ENCODE measurements at regions not wholly inside any gene's neighbourhood (a gene's known extent, or its start where the extent isn't known, plus 50 kb on each side); places are given as distances from the start of the nearest gene placed in this dataset.
A peak's percentile ranks its signal among the peaks of the same experiment; 100 is the strongest.

GRCh38 chr2:16259010-16259409, 318.7 kb downstream of the MYCN start:
- Histone ChIP-seq H3K27me3 (replicated peaks in 2 of 5; ENCODE audit: control insufficient read depth in 4 of 5, insufficient read depth in 5 of 5, low read length in 4 of 5) (peaks cover 0 to 35% (median 0%) of the 10 kb centered on the region in 5 experiments), H3K27ac (ENCODE audit: insufficient read depth in 1 of 2, low read depth in 1 of 2, low read length in 2 of 2, poor library complexity in 1 of 2, severe bottlenecking in 2 of 2) (no peak overlapping the region), H3K36me3 (ENCODE audit: control insufficient read depth in 4 of 4, insufficient read depth in 4 of 4, low read length in 3 of 4) (no peaks in the 10 kb centered on the region), H3K4me3 (ENCODE audit: control insufficient read depth in 1 of 7, extremely low read depth in 1 of 7, insufficient read depth in 4 of 7, low read depth in 2 of 7, low read length in 6 of 7) (no peak overlapping the region), H3K9me3 (ENCODE audit: control extremely low read depth in 1 of 5, control insufficient read depth in 4 of 5, insufficient read depth in 2 of 5, low read depth in 1 of 5, low read length in 4 of 5) (peaks cover 0 to 10% (median 0%) of the 10 kb centered on the region in 5 experiments), H3K4me1 (ENCODE audit: control extremely low read depth in 1 of 4, control insufficient read depth in 4 of 4, insufficient read depth in 4 of 4, low read length in 3 of 4) (peaks cover 0 to 14% (median 5%) of the 10 kb centered on the region in 4 experiments)
- ChIA-PET POLR2A (no interaction called here), CTCF (no interaction called here)
- no CpG with 5 or more reads among the region's 1 CpG for WGBS (ENCODE audit: insufficient coverage)
- no peak for DNase-seq

GRCh38 chr2:16258350-16258749, 318.0 kb downstream of the MYCN start:
- DNase-seq = no peak
- H3K4me1 ChIP-seq (ENCODE audit: control extremely low read depth in 1 of 4, control insufficient read depth in 4 of 4, insufficient read depth in 4 of 4, low read length in 3 of 4) = peaks cover 0 to 14% (median 5%) of the 10 kb centered on the region in 4 experiments
- CTCF ChIA-PET = interaction anchor here (1.2 kb wide), 1 partner anchor 11 kb away, joined by 4 read pairs; no protein-coding TSS in a partner anchor
- H3K4me3 ChIP-seq (ENCODE audit: control insufficient read depth in 1 of 7, extremely low read depth in 1 of 7, insufficient read depth in 4 of 7, low read depth in 2 of 7, low read length in 6 of 7) = no peak overlapping the region
- no peak overlapping the region for H3K27ac ChIP-seq (ENCODE audit: insufficient read depth in 1 of 2, low read depth in 1 of 2, low read length in 2 of 2, poor library complexity in 1 of 2, severe bottlenecking in 2 of 2)
- H3K9me3 ChIP-seq (ENCODE audit: control extremely low read depth in 1 of 5, control insufficient read depth in 4 of 5, insufficient read depth in 2 of 5, low read depth in 1 of 5, low read length in 4 of 5) = peaks cover 0 to 10% (median 0%) of the 10 kb centered on the region in 5 experiments
- no peaks in the 10 kb centered on the region for H3K36me3 ChIP-seq (ENCODE audit: control insufficient read depth in 4 of 4, insufficient read depth in 4 of 4, low read length in 3 of 4)
- peaks cover 0 to 37% (median 0%) of the 10 kb centered on the region in 5 experiments for H3K27me3 ChIP-seq (replicated peaks in 2 of 5; ENCODE audit: control insufficient read depth in 4 of 5, insufficient read depth in 5 of 5, low read length in 4 of 5)
- 83% methylated on average over 1 of the region's 1 CpG for WGBS (ENCODE audit: insufficient coverage)
- POLR2A ChIA-PET = no interaction called here

DNA sequence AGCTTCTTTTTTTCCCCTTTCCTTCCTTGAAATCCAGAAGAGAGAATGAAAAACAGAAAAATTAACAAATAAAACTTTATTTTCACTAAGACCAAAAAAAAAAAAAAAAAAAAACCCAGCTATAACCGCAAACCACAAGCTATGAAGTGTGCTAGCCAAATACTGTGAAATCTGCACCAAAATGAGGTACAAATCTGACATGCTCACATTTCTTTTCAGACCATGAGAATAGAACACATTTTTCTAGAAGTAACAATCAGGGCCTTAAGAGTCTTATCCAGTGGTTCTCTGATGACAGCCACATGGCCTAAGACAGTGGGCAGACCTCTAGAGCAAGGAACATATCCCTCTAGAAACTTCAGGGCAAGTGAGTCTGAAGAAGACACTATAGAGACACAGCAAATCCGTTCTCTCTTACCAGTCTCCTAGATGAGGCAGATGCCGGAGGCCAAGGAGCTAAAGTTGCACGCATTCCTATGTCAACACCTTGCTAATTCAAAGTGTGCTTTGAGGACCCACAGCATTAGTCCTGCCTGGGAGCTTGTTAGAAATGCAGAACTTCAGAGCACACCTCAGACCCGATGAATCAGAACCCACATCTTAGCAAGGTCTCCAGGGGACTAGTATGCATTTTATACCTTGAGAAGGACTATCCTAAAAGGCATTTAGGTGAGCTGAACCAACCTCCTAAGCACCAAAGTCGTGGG, 317.1 kb downstream of the MYCN start:
- 88% methylated on average over 3 of the region's 6 CpGs for WGBS (ENCODE audit: insufficient coverage)
- CTCF ChIA-PET = interaction anchor here (0.6 to 1.6 kb wide), 4 partner anchors 10 to 934 kb away, joined by 3 to 4 read pairs (median 3); no protein-coding TSS in a partner anchor

DNA sequence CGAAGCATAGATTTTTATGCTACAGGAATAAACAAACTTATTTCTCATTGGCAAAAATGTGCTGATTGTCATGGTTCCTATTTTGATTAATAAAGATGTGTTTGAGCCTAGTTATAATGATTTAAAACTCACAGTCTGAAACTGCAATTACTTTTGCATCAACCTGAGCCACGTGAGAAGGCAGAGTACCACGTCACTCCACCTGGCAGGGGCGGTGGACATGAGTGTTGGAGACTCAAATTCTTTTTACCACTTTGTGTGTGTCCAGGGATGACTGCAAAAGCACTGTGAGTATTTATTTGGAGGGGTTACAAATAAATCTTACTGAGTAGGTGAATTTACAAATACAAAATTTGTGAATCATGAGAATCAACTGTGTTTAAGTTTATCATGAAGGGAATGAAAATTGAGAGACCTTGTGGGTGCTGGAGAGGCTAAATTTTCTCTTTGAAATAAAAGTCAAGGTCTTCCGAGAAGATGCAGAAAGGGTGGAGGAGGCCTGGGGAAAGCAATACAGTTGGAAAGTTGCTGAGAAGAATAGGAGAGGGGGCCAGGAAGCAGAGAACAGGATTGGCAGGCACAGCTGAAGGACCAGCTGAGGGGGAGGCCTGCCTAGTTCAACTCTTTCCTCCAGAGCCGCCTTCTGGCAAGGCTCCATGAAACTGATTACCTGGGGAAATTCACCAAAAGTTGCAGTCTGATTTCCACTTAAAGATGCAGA, 316.4 kb downstream of the MYCN start:
- no peak for DNase-seq
- no peak overlapping the region for H3K4me3 ChIP-seq (ENCODE audit: control insufficient read depth in 1 of 7, extremely low read depth in 1 of 7, insufficient read depth in 4 of 7, low read depth in 2 of 7, low read length in 6 of 7)
- H3K27me3 ChIP-seq (replicated peaks in 2 of 5; ENCODE audit: control insufficient read depth in 4 of 5, insufficient read depth in 5 of 5, low read length in 4 of 5) = peaks cover 0 to 42% (median 0%) of the 10 kb centered on the region in 5 experiments
- H3K36me3 ChIP-seq (ENCODE audit: control insufficient read depth in 4 of 4, insufficient read depth in 4 of 4, low read length in 3 of 4) = no peaks in the 10 kb centered on the region
- POLR2A ChIA-PET = no interaction called here
- peaks cover 0 to 10% (median 0%) of the 10 kb centered on the region in 5 experiments for H3K9me3 ChIP-seq (ENCODE audit: control extremely low read depth in 1 of 5, control insufficient read depth in 4 of 5, insufficient read depth in 2 of 5, low read depth in 1 of 5, low read length in 4 of 5)
- CTCF ChIA-PET = interaction anchor here (0.6 to 1.6 kb wide), 3 partner anchors 13 to 934 kb away, joined by 3 read pairs; no protein-coding TSS in a partner anchor
- H3K4me1 ChIP-seq (ENCODE audit: control extremely low read depth in 1 of 4, control insufficient read depth in 4 of 4, insufficient read depth in 4 of 4, low read length in 3 of 4) = peaks cover 0 to 14% (median 5%) of the 10 kb centered on the region in 4 experiments
- no peak overlapping the region for H3K27ac ChIP-seq (ENCODE audit: insufficient read depth in 1 of 2, low read depth in 1 of 2, low read length in 2 of 2, poor library complexity in 1 of 2, severe bottlenecking in 2 of 2)
- WGBS (ENCODE audit: insufficient coverage) = 72% methylated on average over 5 of the region's 6 CpGs

More for the DNA sequence above, 317.1 kb downstream of the MYCN start:
- POLR2A ChIA-PET = no interaction called here
- Histone ChIP-seq H3K9me3 (ENCODE audit: control extremely low read depth in 1 of 5, control insufficient read depth in 4 of 5, insufficient read depth in 2 of 5, low read depth in 1 of 5, low read length in 4 of 5) (peaks cover 0 to 10% (median 0%) of the 10 kb centered on the region in 5 experiments), H3K36me3 (ENCODE audit: control insufficient read depth in 4 of 4, insufficient read depth in 4 of 4, low read length in 3 of 4) (no peaks in the 10 kb centered on the region), H3K27ac (ENCODE audit: insufficient read depth in 1 of 2, low read depth in 1 of 2, low read length in 2 of 2, poor library complexity in 1 of 2, severe bottlenecking in 2 of 2) (no peak overlapping the region), H3K27me3 (replicated peaks in 2 of 5; ENCODE audit: control insufficient read depth in 4 of 5, insufficient read depth in 5 of 5, low read length in 4 of 5) (peaks cover 0 to 42% (median 0%) of the 10 kb centered on the region in 5 experiments), H3K4me1 (ENCODE audit: control extremely low read depth in 1 of 4, control insufficient read depth in 4 of 4, insufficient read depth in 4 of 4, low read length in 3 of 4) (peaks cover 0 to 14% (median 5%) of the 10 kb centered on the region in 4 experiments), H3K4me3 (ENCODE audit: control insufficient read depth in 1 of 7, extremely low read depth in 1 of 7, insufficient read depth in 4 of 7, low read depth in 2 of 7, low read length in 6 of 7) (no peak overlapping the region)
- peak; percentile 35 to 83 (median 81) for DNase-seq

GRCh38 chr2:16255120-16255519, 314.8 kb downstream of the MYCN start:
- Histone ChIP-seq H3K36me3 (ENCODE audit: control insufficient read depth in 4 of 4, insufficient read depth in 4 of 4, low read length in 3 of 4) (no peaks in the 10 kb centered on the region), H3K4me3 (ENCODE audit: control insufficient read depth in 1 of 7, extremely low read depth in 1 of 7, insufficient read depth in 4 of 7, low read depth in 2 of 7, low read length in 6 of 7) (no peak overlapping the region), H3K27me3 (replicated peaks in 2 of 5; ENCODE audit: control insufficient read depth in 4 of 5, insufficient read depth in 5 of 5, low read length in 4 of 5) (peaks cover 0 to 40% (median 3%) of the 10 kb centered on the region in 5 experiments), H3K9me3 (ENCODE audit: control extremely low read depth in 1 of 5, control insufficient read depth in 4 of 5, insufficient read depth in 2 of 5, low read depth in 1 of 5, low read length in 4 of 5) (peaks cover 0 to 10% (median 0%) of the 10 kb centered on the region in 5 experiments), H3K4me1 (ENCODE audit: control extremely low read depth in 1 of 4, control insufficient read depth in 4 of 4, insufficient read depth in 4 of 4, low read length in 3 of 4) (peaks cover 0 to 10% (median 5%) of the 10 kb centered on the region in 4 experiments), H3K27ac (ENCODE audit: insufficient read depth in 1 of 2, low read depth in 1 of 2, low read length in 2 of 2, poor library complexity in 1 of 2, severe bottlenecking in 2 of 2) (no peak overlapping the region)
- POLR2A ChIA-PET = no interaction called here
- DNase-seq = peak in 1 of 3 donors; percentile 18
- WGBS (ENCODE audit: insufficient coverage) = no CpG with 5 or more reads among the region's 4 CpGs
- CTCF ChIA-PET = no interaction called here

DNA sequence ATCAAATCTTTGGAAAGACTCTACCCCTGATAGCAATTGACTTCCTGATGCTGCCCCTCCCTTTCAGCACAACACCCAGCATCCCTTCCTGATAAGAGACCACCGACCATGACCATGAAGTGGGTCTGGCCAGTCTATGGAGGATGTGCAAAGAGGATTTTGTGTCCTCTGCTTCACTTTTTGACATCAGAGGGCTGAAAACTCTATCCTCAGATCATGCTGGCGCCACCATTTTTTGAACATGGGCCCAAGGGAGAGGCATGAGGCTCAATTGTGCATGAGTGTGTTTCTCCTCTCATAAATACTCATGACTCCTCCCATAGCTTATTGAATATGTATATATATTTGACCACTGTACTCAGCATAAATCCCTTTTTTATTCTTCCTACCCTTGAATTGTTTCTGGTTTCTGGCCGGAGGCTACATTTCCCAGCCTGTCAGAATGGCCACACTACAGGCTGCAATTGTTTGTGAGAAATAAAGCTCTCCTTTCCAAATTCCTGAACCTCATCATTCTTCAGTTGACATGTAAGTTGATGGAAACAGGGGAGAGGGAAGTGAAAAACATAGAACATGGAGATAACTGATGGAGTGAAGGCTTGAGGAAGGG, 314.1 kb downstream of the MYCN start:
- H3K27me3 ChIP-seq (replicated peaks in 2 of 5; ENCODE audit: control insufficient read depth in 4 of 5, insufficient read depth in 5 of 5, low read length in 4 of 5) = peaks cover 0 to 34% (median 2%) of the 10 kb centered on the region in 5 experiments
- no peak overlapping the region for H3K4me3 ChIP-seq (ENCODE audit: control insufficient read depth in 1 of 7, extremely low read depth in 1 of 7, insufficient read depth in 4 of 7, low read depth in 2 of 7, low read length in 6 of 7)
- POLR2A ChIA-PET = no interaction called here
- H3K4me1 ChIP-seq (ENCODE audit: control extremely low read depth in 1 of 4, control insufficient read depth in 4 of 4, insufficient read depth in 4 of 4, low read length in 3 of 4) = peaks cover 0 to 10% (median 5%) of the 10 kb centered on the region in 4 experiments
- DNase-seq = no peak
- CTCF ChIA-PET = interaction anchor here (0.5 kb wide), 1 partner anchor 15 kb away, joined by 3 read pairs; no protein-coding TSS in a partner anchor
- H3K27ac ChIP-seq (ENCODE audit: insufficient read depth in 1 of 2, low read depth in 1 of 2, low read length in 2 of 2, poor library complexity in 1 of 2, severe bottlenecking in 2 of 2) = no peak overlapping the region
- H3K9me3 ChIP-seq (ENCODE audit: control extremely low read depth in 1 of 5, control insufficient read depth in 4 of 5, insufficient read depth in 2 of 5, low read depth in 1 of 5, low read length in 4 of 5) = peaks cover 0 to 10% (median 0%) of the 10 kb centered on the region in 5 experiments
- H3K36me3 ChIP-seq (ENCODE audit: control insufficient read depth in 4 of 4, insufficient read depth in 4 of 4, low read length in 3 of 4) = no peaks in the 10 kb centered on the region
- WGBS (ENCODE audit: insufficient coverage) = 93% methylated on average over 2 of the region's 3 CpGs

Data from common myeloid progenitor, CD34-positive (primary cell).